ENCODE measurements at regions not wholly inside any gene's neighbourhood (a gene's known extent, or its start where the extent isn't known, plus 50 kb on each side); places are given as distances from the start of the nearest gene placed in this dataset.

DNA sequence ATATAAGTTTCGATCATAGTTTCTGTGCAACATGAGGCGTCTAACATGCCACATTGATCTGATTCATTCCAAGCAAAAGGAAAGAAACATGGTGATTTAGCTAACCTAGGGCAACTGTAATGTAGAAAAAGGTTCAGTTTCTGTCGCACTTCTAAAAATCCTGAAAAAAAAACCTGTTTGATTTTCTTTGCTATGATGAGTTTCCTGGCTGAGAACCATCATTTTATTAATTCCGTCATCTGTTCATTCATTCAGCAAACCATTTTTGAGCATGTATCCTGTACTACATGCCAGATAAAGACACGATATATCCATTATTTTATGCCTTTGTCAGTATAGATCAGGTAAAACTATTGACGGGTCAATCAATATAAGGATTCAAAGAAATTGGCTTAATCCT is 932.6 kb downstream of the GALC start:
- no peaks in the 10 kb centered on the region for H3K27me3 ChIP-seq (ENCODE audit: low read depth)
- no peak overlapping the region for H3K4me3 ChIP-seq
- DNase-seq, result no peak
- H3K9me3 ChIP-seq (replicated peaks), result no peaks in the 10 kb centered on the region
- intact Hi-C loops (cut with micrococcal nuclease), result no loop called here
- no peaks in the 10 kb centered on the region for H3K36me3 ChIP-seq
- H3K27ac ChIP-seq (replicated peaks), result no peak overlapping the region
- TF ChIP-seq CTCF (IDR thresholded peaks at IDR 0.05; ENCODE audit: borderline replicate concordance), result no peak
- no peaks in the 10 kb centered on the region for H3K4me1 ChIP-seq

- H3K36me3 ChIP-seq, result no peaks in the 10 kb centered on the region
- H3K27me3 ChIP-seq (ENCODE audit: low read depth), result no peaks in the 10 kb centered on the region
- no peak for TF ChIP-seq CTCF (IDR thresholded peaks at IDR 0.05; ENCODE audit: borderline replicate concordance)
- no peak overlapping the region for H3K4me3 ChIP-seq
- intact Hi-C loops (cut with micrococcal nuclease), result no loop called here
- no peak overlapping the region for H3K27ac ChIP-seq (replicated peaks)
- H3K4me1 ChIP-seq, result no peaks in the 10 kb centered on the region
- no peaks in the 10 kb centered on the region for H3K9me3 ChIP-seq (replicated peaks)
- DNase-seq, result no peak
Observed at GRCh38 chr14:87059060-87059839, 933.7 kb downstream of the GALC start.

DNA sequence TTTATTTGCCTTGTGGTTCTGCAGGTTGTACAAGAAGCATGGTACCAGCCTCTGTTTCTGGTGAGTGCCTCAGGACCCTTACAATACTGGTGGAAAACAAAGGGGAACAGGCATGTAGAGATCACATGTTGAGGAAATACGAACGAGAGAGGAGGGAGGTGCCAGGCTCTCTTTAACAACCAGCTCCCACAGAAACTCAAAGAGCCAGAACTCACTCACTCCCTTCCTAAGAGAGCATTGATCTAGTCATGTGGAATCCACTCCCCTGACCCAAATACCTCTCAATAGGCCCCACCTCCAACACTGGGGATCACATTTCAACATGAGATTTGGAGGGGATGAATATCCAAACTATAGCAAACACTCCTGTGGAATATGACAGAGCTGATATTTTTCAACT is 938.0 kb downstream of the GALC start:
- no peak for TF ChIP-seq CTCF (IDR thresholded peaks at IDR 0.05; ENCODE audit: borderline replicate concordance)
- intact Hi-C loops (cut with micrococcal nuclease), result no loop called here
- Histone ChIP-seq H3K4me3 (no peak overlapping the region), H3K36me3 (no peaks in the 10 kb centered on the region), H3K9me3 (replicated peaks) (no peaks in the 10 kb centered on the region), H3K27me3 (ENCODE audit: low read depth) (no peaks in the 10 kb centered on the region), H3K4me1 (no peaks in the 10 kb centered on the region), H3K27ac (replicated peaks) (no peak overlapping the region)
- no peak for DNase-seq

GRCh38 chr14:87052646-87053225 is 940.2 kb downstream of the GALC start:
- intact Hi-C loops (cut with micrococcal nuclease), result no loop called here
- Histone ChIP-seq H3K4me1 (no peaks in the 10 kb centered on the region), H3K36me3 (no peaks in the 10 kb centered on the region), H3K4me3 (no peak overlapping the region), H3K9me3 (replicated peaks) (no peaks in the 10 kb centered on the region), H3K27me3 (ENCODE audit: low read depth) (no peaks in the 10 kb centered on the region), H3K27ac (replicated peaks) (no peak overlapping the region)
- DNase-seq, result no peak
- no peak for TF ChIP-seq CTCF (IDR thresholded peaks at IDR 0.05; ENCODE audit: borderline replicate concordance)

DNA sequence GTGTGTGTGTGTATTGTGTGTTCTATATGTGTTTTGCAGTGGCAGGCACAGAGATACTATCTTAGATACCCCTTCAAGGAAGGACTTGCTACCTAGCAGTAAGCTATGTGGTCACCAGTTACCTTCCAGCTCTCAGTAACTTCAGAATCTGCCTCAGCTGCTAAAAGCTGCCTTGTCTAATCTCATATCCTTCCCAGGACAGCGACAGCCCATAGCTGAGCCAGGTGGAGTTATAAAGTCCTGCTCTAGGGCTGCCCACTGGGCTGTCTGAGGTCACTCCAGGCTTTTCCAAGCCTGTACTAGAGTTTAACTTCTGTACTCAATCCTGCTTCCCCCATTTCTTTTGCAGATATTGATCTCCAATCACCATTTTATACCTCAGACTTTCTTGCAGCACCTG is 942.6 kb downstream of the GALC start:
- no peaks in the 10 kb centered on the region for H3K36me3 ChIP-seq
- intact Hi-C loops (cut with micrococcal nuclease), result no loop called here
- no peak overlapping the region for H3K27ac ChIP-seq (replicated peaks)
- H3K9me3 ChIP-seq (replicated peaks), result no peaks in the 10 kb centered on the region
- H3K4me3 ChIP-seq, result no peak overlapping the region
- no peak for TF ChIP-seq CTCF (IDR thresholded peaks at IDR 0.05; ENCODE audit: borderline replicate concordance)
- no peaks in the 10 kb centered on the region for H3K27me3 ChIP-seq (ENCODE audit: low read depth)
- no peak for DNase-seq
- no peaks in the 10 kb centered on the region for H3K4me1 ChIP-seq
